ENCODE measurements at regions not wholly inside any gene's neighbourhood (a gene's known extent, or its start where the extent isn't known, plus 50 kb on each side); places are given as distances from the start of the nearest gene placed in this dataset.

GRCh38 chr2:77652499-77652898 lies 130.3 kb upstream of the LRRTM4 start:
- TF ChIP-seq CTCF (IDR thresholded peaks at IDR 0.05) (no peak), POLR2A (IDR thresholded peaks at IDR 0.05) (no peak), POLR2AphosphoS5 (IDR thresholded peaks at IDR 0.05; ENCODE audit: insufficient read depth in 1 of 2, low read depth in 1 of 2) (no peak)

Measured in vagina (tissue), 2 donors.